Thymus (tissue), 11 donors: ENCODE measurements at regions not wholly inside any gene's neighbourhood (a gene's known extent, or its start where the extent isn't known, plus 50 kb on each side); places are given as distances from the start of the nearest gene placed in this dataset.

Source experiments
- DNase-seq, 9 donors: peaks; one replicate each; pipeline ENCODE4 v3.0.0-alpha.2; 2013; ENCODE audit warnings: low spot score in 9 of 9, low read depth in 6 of 9, missing footprints in 1 of 9
- H3K27ac ChIP-seq, 2 donors: one replicate each; pipeline ENCODE4 v1.5.1; 2013; ENCODE audit warnings: control low read depth in 1 of 2, low read depth in 1 of 2, low read length in 1 of 2, mild to moderate bottlenecking in 1 of 2, moderate library complexity in 1 of 2
- H3K27me3 ChIP-seq, 2 donors: one replicate each; pipeline ENCODE4 v1.5.1; 2013; ENCODE audit warnings: low read length in 1 of 2; ENCODE audit not compliant: control insufficient read depth in 2 of 2, insufficient read depth in 1 of 2
- H3K36me3 ChIP-seq, 2 donors: one replicate each; pipeline ENCODE4 v1.5.1; 2013; ENCODE audit warnings: low read length in 1 of 2, mild to moderate bottlenecking in 1 of 2, moderate library complexity in 1 of 2; ENCODE audit not compliant: control insufficient read depth in 2 of 2, insufficient read depth in 2 of 2
- H3K4me1 ChIP-seq, 2 donors: one replicate each; pipeline ENCODE4 v1.5.1; 2013; ENCODE audit warnings: low read length in 2 of 2; ENCODE audit not compliant: control insufficient read depth in 2 of 2, insufficient read depth in 2 of 2
- H3K4me3 ChIP-seq, 2 donors: one replicate each; pipeline ENCODE4 v1.5.1; 2013; ENCODE audit warnings: low read length in 2 of 2, control low read depth in 1 of 2, mild to moderate bottlenecking in 1 of 2
- H3K9me3 ChIP-seq, 2 donors: one replicate each; pipeline ENCODE4 v1.5.1; 2013; ENCODE audit warnings: low read length in 1 of 2, mild to moderate bottlenecking in 1 of 2; ENCODE audit not compliant: control insufficient read depth in 2 of 2, insufficient read depth in 1 of 2
- WGBS: extraction: QIAGEN DNeasy Blood & Tissue Kit; methylation state at CpG from one replicate; pipeline ENCODE4 v1.1.7; 2013; 5-methylcytosine and 5-hydroxymethylcytosine counted together
- donor health status: healthy.

DNA sequence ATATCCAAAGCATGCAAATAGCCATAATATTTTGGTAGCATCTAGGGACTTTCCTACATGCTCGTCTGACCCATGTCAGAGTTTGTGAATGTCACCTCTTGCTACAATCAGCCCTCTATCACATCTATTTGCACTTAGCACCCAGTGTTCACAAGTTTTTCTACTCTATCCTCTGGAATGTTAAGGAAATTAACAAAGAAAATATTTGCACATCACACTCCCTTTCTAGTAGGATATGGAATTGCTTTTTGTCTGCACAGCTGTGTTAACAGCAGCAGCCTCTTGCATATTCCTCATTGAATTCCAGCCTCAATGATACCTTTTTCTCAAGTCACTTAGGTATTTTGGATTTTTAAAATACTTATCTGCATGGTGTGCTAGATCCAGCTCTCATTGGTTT, 403.1 kb upstream of the SEMA3C start:
- Histone ChIP-seq H3K4me1 (no peaks in the 10 kb centered on the region), H3K36me3 (no peaks in the 10 kb centered on the region), H3K27ac (no peak overlapping the region), H3K9me3 (no peaks in the 10 kb centered on the region), H3K4me3 (no peak overlapping the region), H3K27me3 (no peaks in the 10 kb centered on the region)
- DNase-seq: no peak
- 94% methylated on average over 1 of the region's 1 CpG for WGBS

DNA sequence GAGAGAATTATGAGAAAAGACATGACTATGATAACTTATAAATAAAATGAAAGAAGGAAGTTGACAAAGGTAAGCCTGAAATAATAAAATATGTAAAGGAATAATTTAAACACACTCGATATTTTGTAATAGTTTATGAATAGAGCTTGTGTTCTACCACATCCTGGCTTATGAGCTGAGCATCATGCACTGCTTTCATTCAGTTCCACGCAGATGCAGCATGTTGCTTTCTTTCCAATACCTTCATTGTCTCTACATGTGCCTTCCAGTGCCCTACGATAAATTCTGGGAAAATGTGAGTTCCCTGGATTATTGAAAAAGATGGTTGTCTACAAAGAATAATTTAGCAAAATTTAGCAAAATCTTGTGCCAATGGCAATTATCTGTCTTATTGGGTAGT, 398.9 kb upstream of the SEMA3C start:
- Histone ChIP-seq H3K36me3 (no peaks in the 10 kb centered on the region), H3K4me1 (no peaks in the 10 kb centered on the region), H3K27me3 (no peaks in the 10 kb centered on the region), H3K4me3 (no peak overlapping the region), H3K9me3 (no peaks in the 10 kb centered on the region), H3K27ac (no peak overlapping the region)
- WGBS: 95% methylated on average over 3 of the region's 3 CpGs
- no peak for DNase-seq

DNA sequence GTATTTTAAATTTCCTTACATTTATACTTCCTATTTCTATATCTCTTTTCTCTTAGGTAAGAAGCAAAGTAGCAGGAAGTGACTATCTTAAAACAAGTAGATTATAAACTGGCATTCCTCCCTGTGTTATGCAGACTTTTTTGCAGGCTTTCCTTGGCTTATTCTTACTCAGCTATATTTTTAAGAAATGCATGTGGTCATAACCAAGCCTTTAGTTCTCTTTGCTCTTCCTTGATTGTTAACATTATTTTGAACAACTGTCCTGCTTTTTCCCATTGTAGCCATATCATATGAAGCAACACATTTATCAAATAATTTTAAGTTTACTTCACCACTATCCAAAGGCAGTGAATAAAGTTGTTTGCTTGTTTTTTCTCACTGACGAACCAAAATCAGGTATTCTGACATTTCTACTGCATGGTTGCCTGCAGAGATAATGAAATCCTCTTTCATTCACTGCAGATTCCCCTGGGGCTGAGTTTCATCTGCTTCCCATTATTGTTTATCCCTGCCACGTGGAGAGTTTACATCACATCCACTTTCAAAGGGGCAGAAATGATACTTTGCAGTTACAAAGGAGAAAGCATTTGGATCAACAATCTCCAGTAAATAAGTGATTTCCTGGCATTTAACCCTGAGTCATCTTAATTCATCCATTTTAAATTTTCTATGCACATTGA, 389.9 kb upstream of the SEMA3C start:
- WGBS: 80% methylated on average over 2 of the region's 2 CpGs
- H3K4me3 ChIP-seq: no peak overlapping the region
- no peaks in the 10 kb centered on the region for H3K27me3 ChIP-seq
- H3K9me3 ChIP-seq: no peaks in the 10 kb centered on the region
- H3K36me3 ChIP-seq: no peaks in the 10 kb centered on the region
- no peak for DNase-seq
- no peaks in the 10 kb centered on the region for H3K4me1 ChIP-seq
- no peak overlapping the region for H3K27ac ChIP-seq

DNA sequence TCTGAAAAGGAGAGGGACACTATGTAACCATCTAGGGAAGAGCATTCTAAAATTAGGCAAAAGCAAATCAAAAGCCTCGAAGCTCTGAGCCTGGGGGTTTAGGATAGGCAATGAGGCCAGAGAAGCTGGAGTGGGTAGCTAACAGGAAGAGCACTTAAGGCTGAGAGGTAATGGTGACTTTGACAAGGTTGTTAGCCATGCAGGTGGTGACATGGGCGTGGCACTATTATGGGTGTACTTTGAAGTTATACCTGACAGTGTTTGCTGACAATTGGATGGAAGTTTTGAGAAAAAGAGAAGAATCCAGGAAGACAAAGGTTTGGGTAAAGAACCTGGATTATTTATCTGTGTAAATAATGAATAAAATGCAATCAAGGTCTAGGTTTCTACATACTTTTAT, 383.0 kb upstream of the SEMA3C start:
- Histone ChIP-seq H3K27me3 (no peaks in the 10 kb centered on the region), H3K4me1 (no peaks in the 10 kb centered on the region), H3K36me3 (no peaks in the 10 kb centered on the region), H3K9me3 (no peaks in the 10 kb centered on the region), H3K27ac (no peak overlapping the region), H3K4me3 (no peak overlapping the region)
- 87% methylated on average over 2 of the region's 2 CpGs for WGBS
- DNase-seq: no peak

DNA sequence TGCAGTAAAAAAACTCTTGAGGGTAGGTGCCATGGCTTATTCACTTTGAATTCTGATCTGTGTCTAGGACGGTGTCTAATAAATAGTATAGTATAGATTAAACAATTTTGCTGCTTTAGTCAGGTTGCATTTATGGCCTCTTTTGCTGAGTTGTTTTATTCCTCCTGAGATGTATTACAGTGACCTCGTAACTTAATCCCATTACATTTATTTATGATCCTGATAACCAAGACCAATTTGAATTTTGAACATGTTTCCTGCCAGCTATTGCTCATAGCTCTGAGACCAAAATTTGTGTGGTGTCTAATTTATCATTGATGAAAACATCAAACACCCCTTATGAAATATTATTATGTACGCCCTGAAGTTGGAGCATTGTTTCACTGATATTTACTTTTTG, 381.9 kb upstream of the SEMA3C start:
- WGBS: 96% methylated on average over 3 of the region's 3 CpGs
- Histone ChIP-seq H3K4me3 (no peak overlapping the region), H3K9me3 (no peaks in the 10 kb centered on the region), H3K4me1 (no peaks in the 10 kb centered on the region), H3K36me3 (no peaks in the 10 kb centered on the region), H3K27me3 (no peaks in the 10 kb centered on the region), H3K27ac (no peak overlapping the region)
- no peak for DNase-seq

DNA sequence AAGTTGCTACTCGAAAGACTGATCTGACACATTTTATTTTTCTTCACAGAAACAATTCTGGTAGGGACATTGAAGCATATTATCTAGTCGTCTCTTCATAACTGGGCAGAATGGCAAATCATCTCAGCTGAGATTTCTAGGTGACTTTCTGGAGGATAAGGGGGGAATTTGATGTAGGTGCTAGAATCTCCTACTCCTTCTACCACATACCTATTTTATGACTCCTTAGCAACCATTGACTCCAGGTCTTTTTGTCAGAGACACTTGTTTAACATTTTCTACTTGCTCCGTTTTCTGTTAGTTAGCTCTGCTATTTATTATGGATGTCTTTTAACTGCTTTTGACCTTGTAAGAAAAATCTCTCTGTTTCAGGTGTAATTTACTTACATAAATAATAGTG, 380.9 kb upstream of the SEMA3C start:
- Histone ChIP-seq H3K27me3 (no peaks in the 10 kb centered on the region), H3K27ac (no peak overlapping the region)
- 92% methylated on average over 3 of the region's 3 CpGs for WGBS

DNA sequence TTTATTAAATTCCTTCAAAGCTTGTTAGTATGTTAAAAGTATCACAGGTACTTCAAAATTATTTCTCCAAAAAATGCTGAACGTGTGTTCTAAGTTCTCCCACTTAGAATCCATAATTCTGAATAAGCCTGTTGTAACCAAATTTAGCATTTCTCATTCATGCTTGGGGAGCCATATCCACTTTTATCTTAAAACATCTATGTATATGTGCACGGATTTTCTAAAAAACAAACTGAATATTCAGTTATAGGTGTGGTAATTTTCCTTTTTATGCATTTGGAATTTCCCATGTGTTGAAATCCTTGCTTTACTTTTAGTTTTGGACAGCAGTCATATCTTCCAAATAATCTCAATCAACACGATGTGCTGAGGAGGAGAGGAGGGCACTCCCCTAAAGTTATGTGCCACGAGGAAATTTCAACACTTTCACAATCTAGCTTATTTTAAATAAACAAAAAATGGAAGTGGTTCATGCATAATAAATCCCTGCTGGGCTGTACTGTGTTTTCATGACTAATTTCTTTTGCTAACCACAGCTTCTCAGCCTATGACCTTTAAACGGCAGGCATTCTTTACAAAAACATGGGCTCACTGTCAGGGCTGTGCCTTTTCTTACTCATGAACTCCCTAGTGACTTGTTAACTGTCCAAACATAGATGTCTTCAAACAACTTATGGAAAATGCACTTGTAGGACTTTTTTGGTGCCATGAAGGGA, 380.3 kb upstream of the SEMA3C start:
- WGBS: 56% methylated on average over 5 of the region's 5 CpGs
- Histone ChIP-seq H3K36me3 (no peaks in the 10 kb centered on the region), H3K9me3 (no peaks in the 10 kb centered on the region), H3K27ac (no peak overlapping the region), H3K27me3 (no peaks in the 10 kb centered on the region), H3K4me1 (no peaks in the 10 kb centered on the region), H3K4me3 (no peak overlapping the region)
- no peak for DNase-seq

More for the DNA sequence above, 380.9 kb upstream of the SEMA3C start:
- Histone ChIP-seq H3K36me3 (no peaks in the 10 kb centered on the region), H3K4me1 (no peaks in the 10 kb centered on the region), H3K9me3 (no peaks in the 10 kb centered on the region), H3K4me3 (no peak overlapping the region)
- no peak for DNase-seq

DNA sequence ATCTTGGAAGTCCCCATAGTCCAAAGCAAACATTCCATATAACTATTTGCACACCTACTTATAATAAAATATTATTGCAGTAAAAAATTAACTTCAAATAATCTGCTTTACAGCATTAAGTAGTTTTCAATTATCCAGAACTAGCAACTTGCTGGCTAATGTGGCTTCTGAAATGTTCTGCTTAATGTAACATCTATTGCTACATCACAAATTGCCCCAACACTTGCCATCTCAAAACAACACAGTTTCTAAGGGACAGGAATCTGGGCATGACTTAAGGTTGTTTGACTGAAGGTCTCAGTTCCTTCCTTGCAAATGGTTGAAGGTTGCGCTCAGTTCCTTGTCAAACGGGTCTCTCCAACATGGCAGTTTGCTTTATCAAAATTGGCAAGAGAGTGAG, 378.5 kb upstream of the SEMA3C start:
- Histone ChIP-seq H3K4me3 (no peak overlapping the region), H3K36me3 (no peaks in the 10 kb centered on the region), H3K4me1 (no peaks in the 10 kb centered on the region), H3K9me3 (no peaks in the 10 kb centered on the region), H3K27me3 (no peaks in the 10 kb centered on the region), H3K27ac (no peak overlapping the region)
- DNase-seq: no peak
- WGBS: 98% methylated on average over 2 of the region's 2 CpGs

DNA sequence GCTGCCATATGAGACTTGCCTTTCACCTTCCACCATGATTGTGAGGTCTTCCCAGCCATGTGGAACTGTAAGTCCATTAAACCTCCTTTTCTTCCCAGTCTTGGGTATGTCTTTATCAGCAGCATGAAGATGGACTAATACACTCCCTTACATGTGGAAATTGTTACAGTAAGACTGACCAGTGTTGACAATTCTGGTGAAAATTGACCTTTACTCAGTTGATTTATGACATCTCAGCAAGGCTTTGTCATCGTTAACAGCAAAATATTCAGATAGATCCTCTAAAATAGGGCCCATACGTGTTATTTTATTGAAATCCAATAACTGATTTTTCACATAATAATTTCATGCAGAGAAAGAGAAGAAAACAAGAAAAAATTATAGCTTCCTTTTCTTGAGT, 377.9 kb upstream of the SEMA3C start:
- Histone ChIP-seq H3K4me1 (no peaks in the 10 kb centered on the region), H3K27ac (no peak overlapping the region), H3K4me3 (no peak overlapping the region), H3K36me3 (no peaks in the 10 kb centered on the region), H3K27me3 (no peaks in the 10 kb centered on the region), H3K9me3 (no peaks in the 10 kb centered on the region)
- no peak for DNase-seq
- 94% methylated on average over 2 of the region's 2 CpGs for WGBS
